ENCODE measurements at regions not wholly inside any gene's neighbourhood (a gene's known extent, or its start where the extent isn't known, plus 50 kb on each side); places are given as distances from the start of the nearest gene placed in this dataset.

- no peaks in the 10 kb centered on the region for H3K4me1 ChIP-seq (ENCODE audit: control insufficient read depth, extremely low read depth, insufficient read depth, low read length)
- DNase-seq (ENCODE audit: low read depth, low spot score) (no peak), FAIRE-seq (no peak)
- no peak overlapping the region for H3K27ac ChIP-seq (ENCODE audit: insufficient read depth, low read depth, low read length)
- no peaks in the 10 kb centered on the region for H3K79me2 ChIP-seq (ENCODE audit: control insufficient read depth, insufficient read depth, low read length)
- intact Hi-C loops (cut with micrococcal nuclease) (no loop called here), dilution Hi-C loops (cut with MboI; ENCODE audit: extremely low pct_ligation_motif_present, low sequenced_read_pairs) (no loop called here)
- H3K4me3 ChIP-seq (replicated peaks in 1 of 3; ENCODE audit: insufficient read depth in 1 of 3, low read depth in 1 of 3, low read length in 3 of 3), result no peak overlapping the region
- BruUV-seq (replicated peaks), result no TSS peak
- ChIA-PET POLR2A (no interaction called here), CTCF (no interaction called here)
- H3K4me2 ChIP-seq (ENCODE audit: insufficient read depth, low read length), result no peak overlapping the region
- peaks cover 2% of the 10 kb centered on the region for H3K9me3 ChIP-seq (replicated peaks; ENCODE audit: control insufficient read depth, insufficient read depth, low read length)
- no peaks in the 10 kb centered on the region for H3K27me3 ChIP-seq (ENCODE audit: control insufficient read depth in 2 of 2, insufficient read depth in 2 of 2, low read length in 2 of 2)
- no peaks in the 10 kb centered on the region for H3K36me3 ChIP-seq (ENCODE audit: control insufficient read depth in 2 of 2, extremely low read depth in 1 of 2, insufficient read depth in 2 of 2, low read length in 2 of 2)
- H4K20me1 ChIP-seq (replicated peaks; ENCODE audit: control insufficient read depth, extremely low read depth, insufficient read depth, low read length), result no peaks in the 10 kb centered on the region
- TF ChIP-seq GATA2 (IDR thresholded peaks at IDR 0.05; ENCODE audit: insufficient read depth, insufficient read length, low read depth, low read length) (no peak), POLR2AphosphoS5 (IDR thresholded peaks at IDR 0.05; ENCODE audit: insufficient read depth, low read depth, low read length) (no peak), POLR2A (IDR thresholded peaks at IDR 0.05; ENCODE audit: low read depth, low read length) (no peak), EZH2 (IDR thresholded peaks at IDR 0.05; ENCODE audit: borderline replicate concordance, low read depth, low read length, severe bottlenecking) (no peak), MYC (IDR thresholded peaks at IDR 0.05; ENCODE audit: low read depth, low read length) (no peak), CTCF (IDR thresholded peaks at IDR 0.05; ENCODE audit: extremely low read depth in 1 of 2, insufficient read depth in 1 of 2, low read depth in 1 of 2, low read length in 2 of 2) (no peak), JUN (IDR thresholded peaks at IDR 0.05; ENCODE audit: borderline replicate concordance, insufficient read depth, insufficient read length, low read depth) (no peak), FOS (IDR thresholded peaks at IDR 0.05; ENCODE audit: borderline replicate concordance, insufficient read depth, low read length) (no peak)
- no peak overlapping the region for H2AFZ ChIP-seq (ENCODE audit: low read depth, low read length)
- H3K9me1 ChIP-seq (replicated peaks; ENCODE audit: control insufficient read depth, extremely low read depth, insufficient read depth, low read length), result no peaks in the 10 kb centered on the region
- no peak overlapping the region for H3K9ac ChIP-seq (replicated peaks; ENCODE audit: extremely low read depth, insufficient read depth, low read length)
Observed at GRCh38 chr7:24110056-24110455, 173.9 kb upstream of the NPY start.

Measured in endothelial cell of umbilical vein (primary cell).